ENCODE measurements at regions not wholly inside any gene's neighbourhood (a gene's known extent, or its start where the extent isn't known, plus 50 kb on each side); places are given as distances from the start of the nearest gene placed in this dataset.

GRCh38 chr2:188798159-188798558 is 176.0 kb upstream of the COL3A1 start:
- 71% methylated on average over 1 of the region's 4 CpGs for WGBS (ENCODE audit: insufficient coverage)
- Histone ChIP-seq H3K4me1 (ENCODE audit: control extremely low read depth in 1 of 4, control insufficient read depth in 4 of 4, insufficient read depth in 4 of 4, low read length in 3 of 4) (no peaks in the 10 kb centered on the region), H3K36me3 (ENCODE audit: control insufficient read depth in 4 of 4, insufficient read depth in 4 of 4, low read length in 3 of 4) (no peaks in the 10 kb centered on the region), H3K4me3 (ENCODE audit: control insufficient read depth in 1 of 7, extremely low read depth in 1 of 7, insufficient read depth in 4 of 7, low read depth in 2 of 7, low read length in 6 of 7) (no peak overlapping the region), H3K9me3 (ENCODE audit: control extremely low read depth in 1 of 5, control insufficient read depth in 4 of 5, insufficient read depth in 2 of 5, low read depth in 1 of 5, low read length in 4 of 5) (peaks cover 0 to 4% (median 0%) of the 10 kb centered on the region in 5 experiments), H3K27ac (ENCODE audit: insufficient read depth in 1 of 2, low read depth in 1 of 2, low read length in 2 of 2, poor library complexity in 1 of 2, severe bottlenecking in 2 of 2) (no peak overlapping the region), H3K27me3 (replicated peaks in 2 of 5; ENCODE audit: control insufficient read depth in 4 of 5, insufficient read depth in 5 of 5, low read length in 4 of 5) (no peaks in the 10 kb centered on the region)
- no peak for DNase-seq
- ChIA-PET POLR2A (no interaction called here), CTCF (no interaction called here)

- WGBS (ENCODE audit: insufficient coverage), result 100% methylated on average over 3 of the region's 4 CpGs
- H3K4me3 ChIP-seq (ENCODE audit: control insufficient read depth in 1 of 7, extremely low read depth in 1 of 7, insufficient read depth in 4 of 7, low read depth in 2 of 7, low read length in 6 of 7), result no peak overlapping the region
- H3K9me3 ChIP-seq (ENCODE audit: control extremely low read depth in 1 of 5, control insufficient read depth in 4 of 5, insufficient read depth in 2 of 5, low read depth in 1 of 5, low read length in 4 of 5), result peaks cover 0 to 4% (median 0%) of the 10 kb centered on the region in 5 experiments
- ChIA-PET POLR2A (no interaction called here), CTCF (no interaction called here)
- H3K4me1 ChIP-seq (ENCODE audit: control extremely low read depth in 1 of 4, control insufficient read depth in 4 of 4, insufficient read depth in 4 of 4, low read length in 3 of 4), result no peaks in the 10 kb centered on the region
- H3K36me3 ChIP-seq (ENCODE audit: control insufficient read depth in 4 of 4, insufficient read depth in 4 of 4, low read length in 3 of 4), result no peaks in the 10 kb centered on the region
- H3K27ac ChIP-seq (ENCODE audit: insufficient read depth in 1 of 2, low read depth in 1 of 2, low read length in 2 of 2, poor library complexity in 1 of 2, severe bottlenecking in 2 of 2), result no peak overlapping the region
- no peaks in the 10 kb centered on the region for H3K27me3 ChIP-seq (replicated peaks in 2 of 5; ENCODE audit: control insufficient read depth in 4 of 5, insufficient read depth in 5 of 5, low read length in 4 of 5)
- DNase-seq, result no peak
Measured at GRCh38 chr2:188805219-188805618, 169.0 kb upstream of the COL3A1 start.

GRCh38 chr2:188808947-188809355 is 165.2 kb upstream of the COL3A1 start:
- no peak overlapping the region for H3K27ac ChIP-seq (ENCODE audit: insufficient read depth in 1 of 2, low read depth in 1 of 2, low read length in 2 of 2, poor library complexity in 1 of 2, severe bottlenecking in 2 of 2)
- no peak overlapping the region for H3K4me3 ChIP-seq (ENCODE audit: control insufficient read depth in 1 of 7, extremely low read depth in 1 of 7, insufficient read depth in 4 of 7, low read depth in 2 of 7, low read length in 6 of 7)
- CTCF ChIA-PET, result no interaction called here
- POLR2A ChIA-PET, result no interaction called here
- no peak for DNase-seq
- no peaks in the 10 kb centered on the region for H3K4me1 ChIP-seq (ENCODE audit: control extremely low read depth in 1 of 4, control insufficient read depth in 4 of 4, insufficient read depth in 4 of 4, low read length in 3 of 4)
- peaks cover 0 to 3% (median 0%) of the 10 kb centered on the region in 5 experiments for H3K9me3 ChIP-seq (ENCODE audit: control extremely low read depth in 1 of 5, control insufficient read depth in 4 of 5, insufficient read depth in 2 of 5, low read depth in 1 of 5, low read length in 4 of 5)
- no peaks in the 10 kb centered on the region for H3K36me3 ChIP-seq (ENCODE audit: control insufficient read depth in 4 of 4, insufficient read depth in 4 of 4, low read length in 3 of 4)
- no peaks in the 10 kb centered on the region for H3K27me3 ChIP-seq (replicated peaks in 2 of 5; ENCODE audit: control insufficient read depth in 4 of 5, insufficient read depth in 5 of 5, low read length in 4 of 5)

GRCh38 chr2:188810586-188810985 is 163.6 kb upstream of the COL3A1 start:
- CTCF ChIA-PET, result no interaction called here
- no peaks in the 10 kb centered on the region for H3K4me1 ChIP-seq (ENCODE audit: control extremely low read depth in 1 of 4, control insufficient read depth in 4 of 4, insufficient read depth in 4 of 4, low read length in 3 of 4)
- H3K9me3 ChIP-seq (ENCODE audit: control extremely low read depth in 1 of 5, control insufficient read depth in 4 of 5, insufficient read depth in 2 of 5, low read depth in 1 of 5, low read length in 4 of 5), result peaks cover 0 to 1% (median 0%) of the 10 kb centered on the region in 5 experiments
- H3K27ac ChIP-seq (ENCODE audit: insufficient read depth in 1 of 2, low read depth in 1 of 2, low read length in 2 of 2, poor library complexity in 1 of 2, severe bottlenecking in 2 of 2), result no peak overlapping the region
- H3K4me3 ChIP-seq (ENCODE audit: control insufficient read depth in 1 of 7, extremely low read depth in 1 of 7, insufficient read depth in 4 of 7, low read depth in 2 of 7, low read length in 6 of 7), result no peak overlapping the region
- POLR2A ChIA-PET, result no interaction called here
- no peaks in the 10 kb centered on the region for H3K36me3 ChIP-seq (ENCODE audit: control insufficient read depth in 4 of 4, insufficient read depth in 4 of 4, low read length in 3 of 4)
- DNase-seq, result no peak
- H3K27me3 ChIP-seq (replicated peaks in 2 of 5; ENCODE audit: control insufficient read depth in 4 of 5, insufficient read depth in 5 of 5, low read length in 4 of 5), result no peaks in the 10 kb centered on the region
- no CpG with 5 or more reads among the region's 2 CpGs for WGBS (ENCODE audit: insufficient coverage)

- Histone ChIP-seq H3K4me1 (ENCODE audit: control extremely low read depth in 1 of 4, control insufficient read depth in 4 of 4, insufficient read depth in 4 of 4, low read length in 3 of 4) (no peaks in the 10 kb centered on the region), H3K27me3 (replicated peaks in 2 of 5; ENCODE audit: control insufficient read depth in 4 of 5, insufficient read depth in 5 of 5, low read length in 4 of 5) (no peaks in the 10 kb centered on the region), H3K27ac (ENCODE audit: insufficient read depth in 1 of 2, low read depth in 1 of 2, low read length in 2 of 2, poor library complexity in 1 of 2, severe bottlenecking in 2 of 2) (no peak overlapping the region), H3K36me3 (ENCODE audit: control insufficient read depth in 4 of 4, insufficient read depth in 4 of 4, low read length in 3 of 4) (no peaks in the 10 kb centered on the region), H3K4me3 (ENCODE audit: control insufficient read depth in 1 of 7, extremely low read depth in 1 of 7, insufficient read depth in 4 of 7, low read depth in 2 of 7, low read length in 6 of 7) (no peak overlapping the region), H3K9me3 (ENCODE audit: control extremely low read depth in 1 of 5, control insufficient read depth in 4 of 5, insufficient read depth in 2 of 5, low read depth in 1 of 5, low read length in 4 of 5) (peaks cover 0 to 1% (median 0%) of the 10 kb centered on the region in 5 experiments)
- no peak for DNase-seq
- POLR2A ChIA-PET, result no interaction called here
- CTCF ChIA-PET, result no interaction called here
- WGBS (ENCODE audit: insufficient coverage), result no CpG with 5 or more reads among the region's 1 CpG
Measured at GRCh38 chr2:188811522-188811921, 162.7 kb upstream of the COL3A1 start.

- 96% methylated on average over 2 of the region's 3 CpGs for WGBS (ENCODE audit: insufficient coverage)
- Histone ChIP-seq H3K4me3 (ENCODE audit: control insufficient read depth in 1 of 7, extremely low read depth in 1 of 7, insufficient read depth in 4 of 7, low read depth in 2 of 7, low read length in 6 of 7) (no peak overlapping the region), H3K4me1 (ENCODE audit: control extremely low read depth in 1 of 4, control insufficient read depth in 4 of 4, insufficient read depth in 4 of 4, low read length in 3 of 4) (no peaks in the 10 kb centered on the region), H3K9me3 (ENCODE audit: control extremely low read depth in 1 of 5, control insufficient read depth in 4 of 5, insufficient read depth in 2 of 5, low read depth in 1 of 5, low read length in 4 of 5) (peaks cover 0 to 1% (median 0%) of the 10 kb centered on the region in 5 experiments), H3K27me3 (replicated peaks in 2 of 5; ENCODE audit: control insufficient read depth in 4 of 5, insufficient read depth in 5 of 5, low read length in 4 of 5) (no peaks in the 10 kb centered on the region), H3K27ac (ENCODE audit: insufficient read depth in 1 of 2, low read depth in 1 of 2, low read length in 2 of 2, poor library complexity in 1 of 2, severe bottlenecking in 2 of 2) (no peak overlapping the region), H3K36me3 (ENCODE audit: control insufficient read depth in 4 of 4, insufficient read depth in 4 of 4, low read length in 3 of 4) (no peaks in the 10 kb centered on the region)
- CTCF ChIA-PET, result no interaction called here
- DNase-seq, result no peak
- POLR2A ChIA-PET, result no interaction called here
Measured at GRCh38 chr2:188813315-188813714, 160.9 kb upstream of the COL3A1 start.

- no peaks in the 10 kb centered on the region for H3K4me1 ChIP-seq (ENCODE audit: control extremely low read depth in 1 of 4, control insufficient read depth in 4 of 4, insufficient read depth in 4 of 4, low read length in 3 of 4)
- no peak overlapping the region for H3K27ac ChIP-seq (ENCODE audit: insufficient read depth in 1 of 2, low read depth in 1 of 2, low read length in 2 of 2, poor library complexity in 1 of 2, severe bottlenecking in 2 of 2)
- H3K27me3 ChIP-seq (replicated peaks in 2 of 5; ENCODE audit: control insufficient read depth in 4 of 5, insufficient read depth in 5 of 5, low read length in 4 of 5), result no peaks in the 10 kb centered on the region
- no peaks in the 10 kb centered on the region for H3K36me3 ChIP-seq (ENCODE audit: control insufficient read depth in 4 of 4, insufficient read depth in 4 of 4, low read length in 3 of 4)
- peaks cover 0 to 1% (median 0%) of the 10 kb centered on the region in 5 experiments for H3K9me3 ChIP-seq (ENCODE audit: control extremely low read depth in 1 of 5, control insufficient read depth in 4 of 5, insufficient read depth in 2 of 5, low read depth in 1 of 5, low read length in 4 of 5)
- ChIA-PET POLR2A (no interaction called here), CTCF (no interaction called here)
- H3K4me3 ChIP-seq (ENCODE audit: control insufficient read depth in 1 of 7, extremely low read depth in 1 of 7, insufficient read depth in 4 of 7, low read depth in 2 of 7, low read length in 6 of 7), result no peak overlapping the region
- WGBS (ENCODE audit: insufficient coverage), result 80% methylated on average over 3 of the region's 5 CpGs
- DNase-seq, result no peak
Measured at GRCh38 chr2:188813857-188814256, 160.3 kb upstream of the COL3A1 start.

All from common myeloid progenitor, CD34-positive (primary cell).